Smooth muscle cell (in vitro differentiated cells): ENCODE measurements at regions not wholly inside any gene's neighbourhood (a gene's known extent, or its start where the extent isn't known, plus 50 kb on each side); places are given as distances from the start of the nearest gene placed in this dataset.

Experiments
- DNase-seq: peaks from one replicate; lab custom pipeline; 2025; ENCODE audit not compliant: unreplicated experiment; lab: John Stamatoyannopoulos, UW
- H2AFZ ChIP-seq: fragments of 200-600 bp; sonication (generic); 2 replicates; pipeline ENCODE4 v1.6.0; 2016; ENCODE audit warnings: antibody characterized with exemption, low read depth, mild to moderate bottlenecking
- H3F3A ChIP-seq: fragments of 200-600 bp; sonication (generic); 2 replicates; pipeline ENCODE4 v1.6.0; 2017; ENCODE audit warnings: antibody characterized with exemption, low read depth
- H3K27ac ChIP-seq: fragments of 200-600 bp; sonication (generic); 2 replicates; pipeline ENCODE4 v1.5.1; 2016; ENCODE audit warnings: low read depth, mild to moderate bottlenecking
- H3K27me3 ChIP-seq: fragments of 200-600 bp; sonication (generic); 2 replicates; pipeline ENCODE4 v1.6.1; 2016; ENCODE audit warnings: low read depth, mild to moderate bottlenecking
- H3K36me3 ChIP-seq: fragments of 200-600 bp; sonication (generic); 2 replicates; pipeline ENCODE4 v1.5.1; 2016; ENCODE audit warnings: low read depth
- H3K4me1 ChIP-seq: fragments of 200-600 bp; sonication (generic); 2 replicates; pipeline ENCODE4 v1.5.1; 2016; ENCODE audit warnings: low read depth
- H3K4me2 ChIP-seq: fragments of 200-600 bp; sonication (generic); 2 replicates; pipeline ENCODE4 v1.6.0; 2016; ENCODE audit warnings: mild to moderate bottlenecking
- H3K4me3 ChIP-seq: fragments of 200-600 bp; sonication (generic); 2 replicates; pipeline ENCODE4 v1.5.1; 2016; ENCODE audit warnings: mild to moderate bottlenecking
- H3K79me2 ChIP-seq: fragments of 200-600 bp; sonication (generic); 2 replicates; pipeline ENCODE4 v1.6.0; 2016; ENCODE audit warnings: low read depth, mild to moderate bottlenecking
- H3K9ac ChIP-seq: fragments of 200-600 bp; sonication (generic); 2 replicates; pipeline ENCODE4 v1.6.0; 2016; ENCODE audit warnings: low read depth
- H3K9me3 ChIP-seq: fragments of 200-600 bp; sonication (generic); replicated peaks from 2 replicates; pipeline ENCODE4 v1.5.1; 2016; ENCODE audit warnings: low read depth
- H4K20me1 ChIP-seq: fragments of 200-600 bp; sonication (generic); 2 replicates; pipeline ENCODE4 v1.6.0; 2016; ENCODE audit warnings: low read depth
- CTCF ChIP-seq: fragments of 200-600 bp; sonication (generic); IDR thresholded peaks from 2 replicates; pipeline ENCODE4 v1.5.1; 2017; ENCODE audit warnings: borderline replicate concordance, mild to moderate bottlenecking, antibody characterized with exemption; ENCODE audit not compliant: insufficient read depth, poor library complexity, severe bottlenecking
- WGBS: methylation state at CpG from one replicate; pipeline ENCODE4 v1.1.7; 2016; ENCODE audit warnings: low lambda C conversion rate; 5-methylcytosine and 5-hydroxymethylcytosine counted together

GRCh38 chr7:4399121-4399520 lies 283.0 kb upstream of the FOXK1 start:
- H2AFZ ChIP-seq, result no peak overlapping the region
- no peak overlapping the region for H3K27ac ChIP-seq
- H3K9me3 ChIP-seq, result no peaks in the 10 kb centered on the region
- no peak overlapping the region for H3K4me2 ChIP-seq
- no peaks in the 10 kb centered on the region for H3K4me1 ChIP-seq
- no peaks in the 10 kb centered on the region for H3K27me3 ChIP-seq
- no peaks in the 10 kb centered on the region for H4K20me1 ChIP-seq
- no peaks in the 10 kb centered on the region for H3K79me2 ChIP-seq
- no peaks in the 10 kb centered on the region for H3K36me3 ChIP-seq
- no peak overlapping the region for H3K4me3 ChIP-seq
- no peak for TF ChIP-seq CTCF
- DNase-seq, result no peak
- 87% methylated on average over 4 of the region's 4 CpGs for WGBS
- H3F3A ChIP-seq, result no peaks in the 10 kb centered on the region
- no peak overlapping the region for H3K9ac ChIP-seq

- H3K27ac ChIP-seq, result no peak overlapping the region
- DNase-seq, result no peak
- H3K9ac ChIP-seq, result no peak overlapping the region
- H2AFZ ChIP-seq, result no peak overlapping the region
- no peaks in the 10 kb centered on the region for H3K79me2 ChIP-seq
- H3K4me1 ChIP-seq, result no peaks in the 10 kb centered on the region
- H3K27me3 ChIP-seq, result no peaks in the 10 kb centered on the region
- no peaks in the 10 kb centered on the region for H3K36me3 ChIP-seq
- no peak overlapping the region for H3K4me2 ChIP-seq
- H3K4me3 ChIP-seq, result no peak overlapping the region
- H3K9me3 ChIP-seq, result no peaks in the 10 kb centered on the region
- whole genome bisulfite sequencing, result 78% methylated on average over 8 of the region's 8 CpGs
- H3F3A ChIP-seq, result no peaks in the 10 kb centered on the region
- TF ChIP-seq CTCF, result no peak
- no peaks in the 10 kb centered on the region for H4K20me1 ChIP-seq
Observed at GRCh38 chr7:4399596-4399995, 282.5 kb upstream of the FOXK1 start.

- no peak for DNase-seq
- no peaks in the 10 kb centered on the region for H3K4me1 ChIP-seq
- H4K20me1 ChIP-seq, result no peaks in the 10 kb centered on the region
- H3K27ac ChIP-seq, result no peak overlapping the region
- H3K9me3 ChIP-seq, result no peaks in the 10 kb centered on the region
- H3K4me2 ChIP-seq, result no peak overlapping the region
- no peaks in the 10 kb centered on the region for H3K27me3 ChIP-seq
- no peak for TF ChIP-seq CTCF
- H3K4me3 ChIP-seq, result no peak overlapping the region
- no peaks in the 10 kb centered on the region for H3F3A ChIP-seq
- H2AFZ ChIP-seq, result no peak overlapping the region
- H3K36me3 ChIP-seq, result no peaks in the 10 kb centered on the region
- no peak overlapping the region for H3K9ac ChIP-seq
- no peaks in the 10 kb centered on the region for H3K79me2 ChIP-seq
- WGBS, result 71% methylated on average over 7 of the region's 7 CpGs
Observed at GRCh38 chr7:4406288-4407058, 275.6 kb upstream of the FOXK1 start.

GRCh38 chr7:4409946-4410345 lies 272.1 kb upstream of the FOXK1 start:
- no peak for DNase-seq
- Histone ChIP-seq H3K4me3 (no peak overlapping the region), H3K9ac (no peak overlapping the region), H3K27me3 (no peaks in the 10 kb centered on the region), H3K4me1 (no peaks in the 10 kb centered on the region), H4K20me1 (no peaks in the 10 kb centered on the region), H3K79me2 (no peaks in the 10 kb centered on the region), H3K27ac (no peak overlapping the region), H3K36me3 (no peaks in the 10 kb centered on the region), H3K4me2 (no peak overlapping the region), H2AFZ (no peak overlapping the region), H3F3A (no peaks in the 10 kb centered on the region), H3K9me3 (no peaks in the 10 kb centered on the region)
- no peak for TF ChIP-seq CTCF
- WGBS, result 87% methylated on average over 10 of the region's 10 CpGs
